ENCODE measurements at regions not wholly inside any gene's neighbourhood (a gene's known extent, or its start where the extent isn't known, plus 50 kb on each side); places are given as distances from the start of the nearest gene placed in this dataset.

GRCh38 chr9:1492156-1492555, 442.0 kb downstream of the DMRT2 start:
- TF ChIP-seq CTCF (IDR thresholded peaks at IDR 0.05; ENCODE audit: extremely low read depth in 1 of 2, insufficient read depth in 1 of 2, low read depth in 1 of 2, low read length in 2 of 2) = no peak
- no peak for TF ChIP-seq EZH2 (IDR thresholded peaks at IDR 0.05; ENCODE audit: borderline replicate concordance, low read depth, low read length, severe bottlenecking)
- TF ChIP-seq POLR2A (IDR thresholded peaks at IDR 0.05; ENCODE audit: low read depth, low read length) = no peak
- no peak for TF ChIP-seq POLR2AphosphoS5 (IDR thresholded peaks at IDR 0.05; ENCODE audit: insufficient read depth, low read depth, low read length)
- no peak for TF ChIP-seq MAX (IDR thresholded peaks at IDR 0.05; ENCODE audit: insufficient read depth, insufficient read length)

All from endothelial cell of umbilical vein (primary cell).